GM21390 (cell line): ENCODE measurements at regions not wholly inside any gene's neighbourhood (a gene's known extent, or its start where the extent isn't known, plus 50 kb on each side); places are given as distances from the start of the nearest gene placed in this dataset.

Experiments used
- ATAC-seq: cut with Tn5 transposase; IDR thresholded peaks from one replicate; pipeline ENCODE4 v1.9.1; 2021; ENCODE audit not compliant: unreplicated experiment

- no peak for ATAC-seq
Measured at GRCh38 chr20:6439737-6440442, 317.1 kb upstream of the FERMT1 start.

GRCh38 chr20:6434131-6434530 lies 311.3 kb upstream of the FERMT1 start:
- no peak for ATAC-seq

GRCh38 chr20:6430381-6430780 lies 307.6 kb upstream of the FERMT1 start:
- no peak for ATAC-seq

- no peak for ATAC-seq
Measured at GRCh38 chr20:6426287-6426891, 303.6 kb upstream of the FERMT1 start.

- no peak for ATAC-seq
Measured at GRCh38 chr20:6421321-6422248, 298.8 kb upstream of the FERMT1 start.

GRCh38 chr20:6420336-6420735 lies 297.5 kb upstream of the FERMT1 start:
- ATAC-seq, result no peak

GRCh38 chr20:6418732-6419131 lies 295.9 kb upstream of the FERMT1 start:
- no peak for ATAC-seq

- no peak for ATAC-seq
Measured at GRCh38 chr20:6416371-6416770, 293.5 kb upstream of the FERMT1 start.

GRCh38 chr20:6411651-6412050 lies 288.8 kb upstream of the FERMT1 start:
- no peak for ATAC-seq

- no peak for ATAC-seq
Measured at GRCh38 chr20:6410721-6411120, 287.9 kb upstream of the FERMT1 start.

GRCh38 chr20:6407163-6407562 lies 284.3 kb upstream of the FERMT1 start:
- ATAC-seq, result no peak

- no peak for ATAC-seq
Measured at GRCh38 chr20:6401893-6402557, 279.2 kb upstream of the FERMT1 start.

- ATAC-seq, result no peak
Measured at GRCh38 chr20:6397115-6397514, 274.3 kb upstream of the FERMT1 start.

- ATAC-seq, result no peak
Measured at GRCh38 chr20:6395695-6396094, 272.9 kb upstream of the FERMT1 start.

- ATAC-seq, result no peak
Measured at GRCh38 chr20:6388671-6389197, 265.9 kb upstream of the FERMT1 start.

- ATAC-seq, result no peak
Measured at GRCh38 chr20:6384956-6385486, 262.2 kb upstream of the FERMT1 start.

- ATAC-seq, result no peak
Measured at GRCh38 chr20:6384380-6384779, 261.6 kb upstream of the FERMT1 start.

- ATAC-seq, result no peak
Measured at GRCh38 chr20:6381887-6382286, 259.1 kb upstream of the FERMT1 start.

GRCh38 chr20:6362245-6362644 lies 239.4 kb upstream of the FERMT1 start:
- ATAC-seq, result no peak

- ATAC-seq, result no peak
Measured at GRCh38 chr20:6360766-6361165, 237.9 kb upstream of the FERMT1 start.
